Activated T-cell treated with anti-CD3 and anti-CD28 coated beads, Interleukin-2, amount 50 U/mL, for 48 hours (primary cell): ENCODE measurements at regions not wholly inside any gene's neighbourhood (a gene's known extent, or its start where the extent isn't known, plus 50 kb on each side); places are given as distances from the start of the nearest gene placed in this dataset.
"Not testable (repeated sequence)": the region's sequence is repeated elsewhere in the genome, so short reads cannot be mapped to it uniquely, and the experiment has no call there.

ENCODE experiments used
- DNase-seq, 2 experiments: peaks; one replicate each; pipeline ENCODE4 v3.0.0-alpha.2; 2020

DNA sequence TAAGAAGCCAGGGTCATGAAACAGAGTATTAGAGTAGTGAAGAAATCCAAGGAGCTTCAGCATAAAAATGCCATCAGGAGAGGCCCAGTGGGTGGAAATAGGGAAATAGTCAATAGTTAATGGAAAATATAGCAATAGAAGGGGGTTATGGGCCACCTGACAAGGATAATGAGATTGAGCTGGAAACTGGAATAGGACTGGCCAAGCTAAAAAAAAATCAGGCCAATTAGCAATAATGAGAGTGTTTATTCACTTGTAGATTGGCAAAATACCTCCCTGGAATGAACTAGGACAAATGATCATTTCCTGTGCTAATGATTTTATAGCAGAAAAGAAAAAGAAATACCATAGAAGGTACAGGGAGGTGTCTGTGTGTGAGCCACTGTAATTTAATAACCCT is 97.9 kb downstream of the PLCE1 start:
- no peak for DNase-seq

GRCh38 chr10:94092848-94093247 is 99.1 kb downstream of the PLCE1 start:
- no peak for DNase-seq

DNA sequence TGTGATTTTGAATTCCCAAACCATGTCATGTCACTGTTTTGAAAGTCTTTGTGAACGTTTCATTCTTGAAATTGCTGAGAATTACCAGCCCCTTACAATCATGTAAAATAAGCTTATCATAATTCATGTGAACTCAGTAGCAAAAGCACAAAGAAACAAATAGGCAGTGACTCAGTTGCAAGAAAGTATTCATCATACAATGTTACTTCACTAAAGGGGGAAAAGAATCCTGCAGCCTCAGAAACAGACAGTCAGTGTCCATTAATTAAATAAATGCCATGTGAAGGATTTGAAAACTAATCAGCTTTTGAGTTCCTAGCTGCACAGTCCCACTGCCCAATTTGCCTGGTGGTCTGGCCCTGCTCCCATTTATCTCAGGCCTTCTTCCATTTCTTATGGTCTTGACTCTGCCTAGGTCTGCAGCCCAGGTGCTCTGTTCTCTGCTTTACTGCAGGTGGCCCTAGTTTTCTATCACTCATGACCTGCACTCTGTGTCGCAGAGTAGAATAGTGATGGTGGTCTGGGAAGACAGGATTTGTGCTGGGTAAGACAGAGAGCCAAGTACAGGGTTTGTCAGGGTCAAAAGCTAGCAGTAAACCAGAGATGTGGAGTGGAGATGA is 99.7 kb downstream of the PLCE1 start:
- no peak for DNase-seq

DNA sequence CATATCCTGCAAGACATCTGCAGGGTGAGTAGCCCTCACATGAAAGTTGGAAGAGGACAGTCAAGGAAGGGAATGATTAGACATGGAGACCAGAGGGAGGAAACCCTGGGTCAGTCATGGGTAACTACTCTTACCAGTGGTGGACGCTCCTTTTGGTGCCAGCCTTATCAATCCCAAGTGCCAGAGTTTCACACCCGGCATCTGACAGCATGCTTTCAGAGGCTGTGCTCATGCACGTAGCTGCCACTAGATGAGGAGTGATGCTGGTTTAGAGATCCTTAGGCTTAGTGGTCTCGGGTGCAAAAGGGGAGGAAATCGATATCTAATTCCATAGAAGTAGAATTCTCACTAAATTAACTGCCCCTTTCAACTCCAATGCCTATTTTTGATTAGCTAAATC is 100.8 kb downstream of the PLCE1 start:
- no peak for DNase-seq

GRCh38 chr10:94097656-94098055 is 103.9 kb downstream of the PLCE1 start:
- DNase-seq = no peak

DNA sequence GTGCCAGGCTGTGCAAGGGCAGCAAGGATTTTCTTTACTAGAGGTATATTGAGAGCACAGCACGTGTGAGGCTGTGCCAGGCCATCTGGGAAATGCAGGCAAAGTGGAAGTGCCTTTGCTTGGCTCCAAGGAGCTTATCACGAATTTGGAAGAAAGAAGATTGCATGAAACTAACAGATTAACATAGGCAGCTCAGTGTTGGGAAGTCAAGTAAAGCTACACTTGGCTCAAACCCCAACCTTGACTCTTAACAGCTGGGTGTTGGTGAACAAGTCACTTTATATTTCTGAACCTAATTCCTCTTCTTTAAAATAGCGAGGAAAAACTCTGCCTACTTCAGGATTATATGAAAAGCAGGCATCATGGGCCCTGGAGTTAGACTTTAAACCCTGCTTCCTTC is 105.2 kb downstream of the PLCE1 start:
- DNase-seq = no peak

DNA sequence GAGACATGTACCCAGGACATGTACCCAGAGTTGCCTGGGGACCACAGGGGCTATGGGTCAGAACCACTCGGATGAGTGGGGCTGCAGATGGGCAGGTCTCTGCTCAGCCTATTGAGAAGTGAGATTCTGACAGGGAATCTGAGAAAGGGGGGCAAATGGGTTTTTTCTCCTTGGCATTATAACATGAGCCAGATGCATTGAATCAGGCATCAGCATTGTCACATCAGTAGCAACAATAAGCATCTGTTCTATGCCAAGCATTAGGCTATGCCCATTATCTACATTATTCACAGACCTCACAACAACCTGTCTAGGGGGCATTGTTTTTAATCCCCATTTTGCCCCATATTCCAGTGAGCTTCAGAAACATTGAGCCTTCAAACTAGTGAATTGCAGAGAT is 108.2 kb downstream of the PLCE1 start:
- DNase-seq = no peak

- no peak for DNase-seq
These were observed 108.7 kb downstream of the PLCE1 start for GRCh38 chr10:94102436-94102835.

DNA sequence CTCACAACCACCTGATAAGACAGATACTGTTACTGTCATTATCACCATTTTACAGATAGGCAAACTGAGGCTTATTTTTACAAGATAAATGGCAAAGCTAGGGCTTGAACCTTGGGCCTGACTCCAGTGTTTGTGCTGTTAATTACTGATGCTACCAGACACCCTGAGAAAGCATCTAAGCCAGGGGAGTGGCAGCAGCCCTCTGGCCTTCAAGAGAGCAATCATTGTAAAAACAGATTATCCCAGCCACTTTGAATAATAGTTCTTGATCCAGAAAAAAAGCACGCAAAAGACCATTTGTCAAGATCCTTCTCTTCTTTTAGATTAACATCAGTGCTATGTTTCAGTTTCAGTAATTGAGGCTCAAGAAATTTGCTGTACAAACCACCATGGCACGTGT is 109.5 kb downstream of the PLCE1 start:
- no peak for DNase-seq

- DNase-seq = no peak
These were observed 110.1 kb downstream of the PLCE1 start for GRCh38 chr10:94103801-94104221.

- DNase-seq = no peak
These were observed 110.7 kb downstream of the PLCE1 start for GRCh38 chr10:94104316-94105000.

DNA sequence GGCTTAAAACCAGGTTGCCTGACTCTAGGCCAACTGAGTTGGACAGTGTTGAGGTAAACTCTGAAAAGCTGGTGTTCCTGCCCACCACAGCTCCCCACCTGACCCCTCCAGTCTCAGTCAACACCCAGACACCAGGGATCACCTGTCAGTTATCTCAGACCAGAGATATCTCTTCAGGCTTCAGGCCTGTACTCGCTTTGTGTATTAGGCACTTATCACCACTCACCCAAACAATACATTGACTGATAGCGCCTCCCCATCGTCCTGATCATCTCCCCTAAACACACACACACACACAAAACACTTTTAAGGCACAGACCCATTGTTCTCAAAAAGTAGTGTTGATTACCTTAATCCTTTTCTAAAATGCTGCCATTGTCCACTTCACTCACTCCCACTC is 111.5 kb downstream of the PLCE1 start:
- DNase-seq = no peak

- DNase-seq = no peak
These were observed 113.5 kb downstream of the PLCE1 start for GRCh38 chr10:94107191-94107590.

- DNase-seq = no peak
These were observed 114.5 kb downstream of the PLCE1 start for GRCh38 chr10:94108200-94108599.

DNA sequence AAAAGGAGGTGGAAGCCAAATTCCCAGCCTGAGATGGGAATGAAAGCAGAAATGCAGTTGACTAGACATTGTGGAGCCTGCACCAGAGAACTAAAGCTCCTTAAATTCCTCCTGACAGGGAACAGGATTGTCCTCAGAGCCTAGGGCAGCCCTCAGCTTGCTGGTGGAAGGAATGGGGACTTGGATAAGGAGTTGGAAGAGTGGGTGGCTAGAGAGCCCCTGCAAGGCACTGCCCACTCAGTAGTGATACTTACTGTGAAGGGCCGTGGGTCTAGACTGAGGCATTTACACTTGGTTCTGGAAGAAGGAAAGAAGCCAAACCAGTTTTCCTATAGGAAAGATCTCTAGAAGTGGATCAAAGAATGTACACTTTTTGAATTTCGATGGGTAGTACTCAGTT is 117.6 kb downstream of the PLCE1 start:
- no peak for DNase-seq

- DNase-seq = no peak
These were observed 118.6 kb downstream of the PLCE1 start for GRCh38 chr10:94112321-94112720.

DNA sequence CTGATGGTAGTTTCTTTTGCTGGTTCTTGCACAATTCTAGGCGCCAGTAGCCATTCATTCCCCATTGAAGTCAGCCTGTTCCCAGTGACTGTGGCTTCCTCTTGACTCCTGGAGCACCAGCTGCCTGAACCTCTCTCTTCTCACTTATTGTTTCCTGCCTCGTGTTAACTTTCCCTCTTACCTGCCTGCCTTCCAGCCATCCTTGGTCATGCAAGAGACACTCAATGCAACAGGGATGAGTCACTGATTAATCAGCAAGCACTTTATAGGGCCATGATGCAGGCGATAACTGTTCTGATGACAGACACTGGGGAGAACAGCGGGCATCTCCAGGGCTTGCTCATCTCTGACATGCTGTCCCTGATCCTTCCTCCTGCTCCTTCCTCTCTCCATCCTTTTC is 122.0 kb downstream of the PLCE1 start:
- DNase-seq = no peak

- no peak for DNase-seq
These were observed 123.1 kb downstream of the PLCE1 start for GRCh38 chr10:94116848-94117247.

GRCh38 chr10:94122211-94122610 is 128.5 kb downstream of the PLCE1 start:
- no peak for DNase-seq

DNA sequence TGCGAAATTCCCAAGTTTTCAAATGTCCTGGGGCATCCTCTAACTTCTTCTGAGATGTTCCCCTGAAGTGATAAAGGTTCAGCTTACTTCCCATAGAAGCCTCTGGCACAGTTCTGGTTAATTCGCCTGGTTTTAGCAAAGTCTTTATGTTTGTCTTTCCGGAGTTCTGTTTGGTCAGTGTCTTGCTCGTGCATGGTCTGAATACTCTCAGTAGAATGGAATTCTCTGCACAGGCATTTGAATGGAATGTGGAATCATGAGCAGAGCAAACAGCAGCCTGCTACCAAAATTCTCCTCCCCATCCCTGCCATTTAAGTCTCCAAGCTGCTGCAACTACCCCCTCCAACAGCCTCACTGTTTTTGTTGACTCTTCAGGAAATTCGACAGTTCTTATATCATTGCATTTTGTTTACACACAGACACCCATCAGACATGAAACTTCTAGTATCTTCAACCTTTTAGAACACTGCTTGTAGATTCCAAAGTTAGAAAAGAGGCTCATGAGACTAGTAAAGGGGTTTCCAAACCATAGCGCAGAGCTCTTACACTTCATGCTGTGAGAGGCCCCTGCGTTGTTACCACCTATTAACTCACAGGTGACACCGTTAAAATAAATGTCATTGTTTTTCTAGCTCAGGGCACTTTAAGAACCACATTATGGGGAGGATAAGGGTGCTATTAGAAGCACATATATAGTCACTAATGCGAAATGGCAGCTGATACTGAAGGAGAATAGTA is 129.7 kb downstream of the PLCE1 start:
- DNase-seq = no peak

GRCh38 chr10:94124147-94124546 is 130.4 kb downstream of the PLCE1 start:
- DNase-seq = not testable (repeated sequence)

DNA sequence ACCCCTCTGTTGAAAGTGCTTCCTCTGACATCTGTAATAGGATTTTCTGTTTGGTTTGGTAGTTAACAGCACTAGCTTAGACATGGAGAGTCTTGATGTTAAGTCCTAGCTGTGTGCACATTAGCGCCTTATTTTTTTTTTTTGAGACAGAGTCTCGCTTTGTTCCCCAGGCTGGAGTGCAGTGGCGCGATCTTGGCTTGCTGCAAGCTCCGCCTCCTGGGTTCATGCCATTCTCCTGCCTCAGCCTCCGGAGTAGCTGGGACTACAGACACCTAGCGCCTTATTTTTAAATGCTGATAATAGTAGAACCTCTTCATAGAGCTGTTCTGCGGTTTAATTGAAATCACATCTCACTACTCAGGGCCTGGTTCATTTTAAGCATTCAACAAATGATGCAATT is 131.5 kb downstream of the PLCE1 start:
- not testable (repeated sequence) for DNase-seq

DNA sequence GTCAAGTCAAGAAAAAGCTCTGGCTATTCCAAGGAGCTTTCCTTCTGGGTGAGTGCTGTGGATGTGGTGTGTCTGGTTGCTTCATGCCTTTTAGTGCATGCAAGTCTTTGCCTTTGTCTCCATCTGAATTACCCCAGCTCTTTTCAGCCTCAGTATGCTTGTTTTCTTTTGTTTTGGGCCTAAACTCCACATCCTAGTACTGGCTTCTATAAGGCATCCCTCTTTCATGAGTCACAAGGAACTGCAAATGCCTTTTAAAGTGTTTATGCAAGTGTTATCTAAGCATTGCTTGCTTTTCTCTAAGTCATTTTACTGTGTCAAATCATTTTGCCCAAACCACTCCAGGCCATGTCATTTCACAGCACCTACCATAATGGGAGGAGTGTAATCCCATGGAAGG is 132.1 kb downstream of the PLCE1 start:
- no peak for DNase-seq

DNA sequence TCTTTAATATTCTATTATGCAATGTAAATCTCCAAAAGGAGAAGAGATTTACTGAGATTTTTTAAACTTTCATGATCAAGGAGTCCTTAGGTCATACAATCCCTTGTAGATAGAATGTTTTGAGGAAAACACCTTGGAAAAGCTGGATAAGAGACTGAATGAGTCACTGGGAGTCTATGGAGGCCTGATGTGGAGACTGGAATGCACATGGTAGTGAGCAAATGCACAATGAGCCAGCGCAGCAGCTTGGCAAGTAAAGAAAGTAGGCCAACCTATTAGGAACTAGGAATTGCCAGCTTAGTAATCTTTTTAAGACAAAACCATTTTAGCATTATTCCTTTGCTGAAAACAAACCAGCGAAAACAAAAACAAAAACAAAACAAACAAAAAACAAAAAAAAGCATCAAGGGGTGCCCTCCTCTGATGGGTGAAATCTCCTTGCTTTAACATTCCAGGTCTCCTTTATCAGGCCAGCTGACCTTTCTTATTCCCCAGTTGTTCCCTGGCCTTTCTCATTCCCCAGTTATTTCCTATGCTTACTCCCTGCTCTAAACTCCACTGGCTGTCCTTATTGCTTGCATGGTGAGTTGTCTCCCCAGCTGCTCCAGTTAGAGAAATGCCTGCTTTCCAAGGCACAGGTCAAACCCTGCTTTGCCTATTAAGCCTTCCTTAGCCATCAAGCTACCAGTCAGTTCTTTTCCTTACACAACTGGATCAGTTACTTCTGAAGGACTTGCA is 135.8 kb downstream of the PLCE1 start:
- DNase-seq = no peak
